HG02973 (cell line): ENCODE measurements at regions not wholly inside any gene's neighbourhood (a gene's known extent, or its start where the extent isn't known, plus 50 kb on each side); places are given as distances from the start of the nearest gene placed in this dataset.

Experiments used
- ATAC-seq: cut with Tn5 transposase; IDR thresholded peaks from one replicate; pipeline ENCODE4 v1.9.1; 2021; ENCODE audit warnings: moderate library complexity; ENCODE audit not compliant: unreplicated experiment

DNA sequence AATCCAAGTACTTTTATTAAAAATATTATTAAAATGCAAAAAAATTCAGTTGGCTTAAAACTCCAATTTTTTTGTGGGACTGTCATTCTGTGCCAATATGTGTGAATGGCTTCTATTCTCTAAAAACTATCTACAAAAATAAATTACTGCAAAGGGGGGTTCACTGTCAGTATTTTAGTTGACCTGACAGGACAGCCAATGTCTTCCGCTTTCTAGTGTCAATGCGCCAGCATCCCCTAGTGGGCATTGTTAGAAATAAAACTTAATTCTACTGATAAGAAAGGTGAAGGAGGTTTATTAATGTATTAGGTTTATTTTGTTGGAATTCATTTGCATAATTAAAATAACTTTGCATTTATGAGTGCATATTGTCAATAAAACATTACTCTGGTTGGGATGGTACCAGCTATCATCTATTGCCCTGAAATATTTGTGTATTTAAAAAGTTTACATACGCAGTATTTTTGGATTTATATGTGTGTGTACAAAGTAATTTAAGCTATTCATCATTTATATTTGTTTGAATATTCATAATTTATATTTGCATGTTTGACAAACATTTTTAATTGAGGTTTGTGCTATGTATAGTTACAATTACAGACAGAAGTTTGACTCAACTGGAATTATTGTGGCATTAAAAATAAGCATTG lies 527.2 kb downstream of the FLRT2 start:
- ATAC-seq = no peak

DNA sequence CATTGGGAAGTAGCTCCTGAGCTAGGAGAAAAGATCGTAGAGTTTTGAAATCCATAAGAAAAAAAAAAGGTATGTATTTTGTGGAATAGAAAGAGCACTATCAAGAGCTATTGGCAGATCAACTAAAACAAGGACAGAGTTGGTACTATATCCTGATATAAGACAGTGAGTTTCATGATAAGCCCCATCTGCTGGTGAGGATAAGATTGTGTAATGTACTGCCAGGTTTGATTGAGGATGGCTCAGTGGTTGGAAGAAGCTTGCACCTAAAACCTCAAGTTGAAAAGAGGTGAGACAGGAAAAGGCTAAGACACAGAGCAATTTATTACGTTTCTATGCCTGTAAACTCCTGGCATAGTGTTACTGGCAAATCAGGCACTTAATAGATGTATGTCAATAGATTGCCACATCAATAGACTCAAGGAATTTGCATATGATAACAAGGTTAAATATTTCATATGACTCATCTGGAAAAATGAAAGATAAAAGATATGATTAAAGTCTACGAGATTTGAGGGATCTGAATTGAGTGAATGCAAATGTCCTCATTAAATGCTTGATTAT lies 525.6 kb downstream of the FLRT2 start:
- no peak for ATAC-seq

DNA sequence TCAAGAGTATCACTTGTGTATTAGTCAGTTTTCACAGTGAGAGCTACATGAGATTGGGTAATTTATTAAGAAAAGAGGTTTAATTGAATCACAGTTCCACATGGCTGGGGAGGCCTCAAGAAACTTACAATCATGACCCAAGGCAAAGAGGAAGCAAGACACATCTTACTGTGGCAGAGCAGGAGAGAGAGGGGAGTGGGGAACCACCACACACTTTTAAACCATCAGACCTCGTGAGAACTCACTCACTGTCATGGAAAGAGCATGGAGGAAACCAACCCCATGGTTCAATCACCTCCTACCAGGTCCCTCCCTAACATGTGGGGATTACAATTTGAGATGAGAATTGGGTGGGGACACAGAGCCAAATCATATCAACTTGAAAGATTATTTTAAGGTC lies 522.9 kb downstream of the FLRT2 start:
- ATAC-seq = no peak

DNA sequence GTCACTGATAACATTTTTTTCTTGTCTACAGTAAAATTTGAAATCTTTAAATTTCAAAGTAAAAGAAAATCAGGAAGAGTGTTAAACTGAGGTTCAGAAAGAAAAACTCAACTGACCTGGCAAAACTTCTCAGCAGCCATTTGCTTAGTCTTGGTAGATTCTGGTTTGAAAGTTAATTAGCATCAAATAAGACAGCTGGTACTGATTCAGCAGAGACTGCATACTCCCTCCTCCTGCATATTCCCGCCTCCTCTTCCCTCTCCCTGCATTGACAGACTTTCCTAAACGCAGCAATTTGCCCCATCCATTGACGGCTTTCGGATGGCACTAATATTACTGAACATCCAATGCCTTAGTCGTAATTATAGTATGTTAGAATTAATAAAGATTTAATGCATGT lies 520.8 kb downstream of the FLRT2 start:
- no peak for ATAC-seq

DNA sequence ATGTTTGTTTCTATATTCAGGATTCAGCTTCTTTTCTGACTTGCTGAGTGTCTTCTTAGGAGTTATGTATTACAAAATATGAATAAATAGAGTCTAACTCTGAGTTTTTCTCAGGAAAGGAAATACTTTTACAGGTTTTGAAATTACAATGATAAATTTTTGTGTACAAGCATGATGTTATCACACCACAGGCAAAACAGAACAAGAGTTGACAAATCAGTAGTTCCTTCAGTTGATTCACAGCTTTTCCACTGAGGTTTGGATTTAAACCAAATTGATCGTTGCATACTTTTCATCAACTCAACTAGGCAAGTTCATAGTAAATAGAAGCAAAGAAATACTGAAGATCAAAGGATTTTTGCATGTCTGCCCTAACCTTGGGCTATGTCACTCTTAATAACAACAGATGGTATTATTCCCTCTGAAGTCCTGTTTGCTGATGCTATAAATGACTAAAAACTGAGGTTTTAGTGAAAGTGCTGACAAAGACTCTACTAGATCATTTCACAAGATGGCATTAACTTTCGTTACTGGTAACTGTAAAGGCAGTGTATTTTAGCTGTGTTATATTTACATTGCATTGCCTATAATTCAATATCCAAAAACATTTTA lies 520.2 kb downstream of the FLRT2 start:
- no peak for ATAC-seq

DNA sequence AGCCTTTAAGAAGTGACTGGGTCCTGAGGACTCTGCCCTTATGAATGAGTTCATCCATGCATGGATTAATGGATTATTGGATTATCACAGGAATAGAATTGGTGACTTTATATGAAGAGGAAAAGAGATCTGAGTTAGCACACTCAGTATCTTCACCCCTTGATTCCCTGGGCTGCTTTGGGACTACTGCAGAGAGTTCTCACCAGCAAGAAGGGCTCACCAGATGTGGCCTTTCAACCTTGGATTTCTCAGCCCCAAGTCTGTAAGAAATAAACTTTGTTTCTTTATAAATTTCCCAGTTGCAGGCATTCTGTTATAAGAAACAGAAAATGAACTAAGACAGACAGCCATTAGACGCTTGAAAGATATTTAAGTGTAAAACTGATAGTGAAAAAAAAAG lies 509.2 kb downstream of the FLRT2 start:
- no peak for ATAC-seq

- peak; percentile 91 for ATAC-seq
These were observed 508.6 kb downstream of the FLRT2 start for GRCh38 chr14:86038387-86039042.

GRCh38 chr14:86035882-86036281 lies 505.9 kb downstream of the FLRT2 start:
- ATAC-seq = peak; percentile 68

GRCh38 chr14:86027990-86028389 lies 498.0 kb downstream of the FLRT2 start:
- no peak for ATAC-seq

- no peak for ATAC-seq
These were observed 497.2 kb downstream of the FLRT2 start for GRCh38 chr14:86027144-86027543.

DNA sequence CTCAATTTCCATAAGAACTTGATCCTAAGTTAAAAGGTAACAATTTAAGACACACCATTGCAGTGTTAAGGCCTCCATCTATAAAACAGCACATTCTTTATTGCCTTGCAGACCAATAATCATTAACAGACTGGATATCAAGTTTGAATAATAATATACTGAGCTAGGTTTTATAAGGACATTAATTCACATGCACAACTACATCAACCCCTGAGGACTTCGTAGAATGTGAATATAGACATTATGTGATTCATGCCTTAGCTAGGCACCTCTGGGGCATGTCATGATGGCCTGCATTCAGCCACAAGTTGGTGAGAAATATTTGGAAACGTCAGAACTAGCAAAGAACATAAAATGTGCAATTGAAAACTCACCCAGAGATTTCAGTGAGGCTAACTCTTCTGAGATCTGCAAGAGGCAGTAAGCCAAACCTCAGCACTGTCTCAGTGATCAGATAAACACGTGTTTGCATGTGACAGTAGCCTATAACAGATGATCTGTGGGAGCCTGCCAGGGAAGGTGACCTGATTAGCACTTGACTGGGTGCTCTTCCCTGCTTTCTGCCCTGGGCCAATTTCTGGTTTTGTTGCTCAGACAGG lies 492.2 kb downstream of the FLRT2 start:
- no peak for ATAC-seq

GRCh38 chr14:86020841-86021240 lies 490.9 kb downstream of the FLRT2 start:
- no peak for ATAC-seq

GRCh38 chr14:86015941-86016340 lies 486.0 kb downstream of the FLRT2 start:
- ATAC-seq = no peak

DNA sequence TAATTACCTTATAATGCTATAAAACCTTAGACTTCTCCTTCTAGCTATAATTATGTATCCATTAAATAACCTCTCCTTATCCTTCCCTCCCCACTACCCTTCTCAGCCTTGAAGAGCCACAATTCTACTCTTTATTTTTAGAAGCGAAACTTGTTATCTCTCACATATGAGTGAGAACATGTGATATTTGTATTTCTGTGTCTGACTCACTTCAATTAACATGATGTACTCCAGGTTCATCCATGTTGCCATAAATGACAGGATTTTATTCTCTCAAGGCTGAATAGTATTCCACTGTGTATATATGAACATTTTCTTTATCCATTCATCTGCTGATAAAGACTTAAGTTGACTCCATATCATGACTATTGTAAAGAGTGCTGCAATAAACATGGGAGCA lies 485.6 kb downstream of the FLRT2 start:
- ATAC-seq = no peak

DNA sequence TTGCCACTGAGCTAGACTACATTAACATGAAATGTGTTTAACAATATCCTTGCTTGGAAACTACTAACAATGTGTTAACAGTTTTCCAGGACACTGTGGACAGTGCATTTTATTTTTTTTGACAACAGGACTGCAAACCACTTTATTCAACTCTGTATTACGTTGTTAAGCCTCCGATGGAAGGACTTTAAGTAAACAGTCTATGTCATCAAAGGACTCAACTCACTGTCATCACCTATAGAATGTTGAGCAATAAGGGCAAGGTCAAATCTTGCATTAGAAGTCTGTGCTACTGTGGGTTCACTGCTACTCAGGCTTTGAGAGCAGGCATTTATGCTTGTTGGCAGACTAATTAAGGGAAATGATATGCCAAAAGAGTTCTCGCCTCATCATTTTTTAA lies 483.7 kb downstream of the FLRT2 start:
- no peak for ATAC-seq

- no peak for ATAC-seq
These were observed 482.5 kb downstream of the FLRT2 start for GRCh38 chr14:86012461-86012860.

GRCh38 chr14:86003998-86004397 lies 474.1 kb downstream of the FLRT2 start:
- ATAC-seq = no peak

- ATAC-seq = no peak
These were observed 466.6 kb downstream of the FLRT2 start for GRCh38 chr14:85996551-85996950.

DNA sequence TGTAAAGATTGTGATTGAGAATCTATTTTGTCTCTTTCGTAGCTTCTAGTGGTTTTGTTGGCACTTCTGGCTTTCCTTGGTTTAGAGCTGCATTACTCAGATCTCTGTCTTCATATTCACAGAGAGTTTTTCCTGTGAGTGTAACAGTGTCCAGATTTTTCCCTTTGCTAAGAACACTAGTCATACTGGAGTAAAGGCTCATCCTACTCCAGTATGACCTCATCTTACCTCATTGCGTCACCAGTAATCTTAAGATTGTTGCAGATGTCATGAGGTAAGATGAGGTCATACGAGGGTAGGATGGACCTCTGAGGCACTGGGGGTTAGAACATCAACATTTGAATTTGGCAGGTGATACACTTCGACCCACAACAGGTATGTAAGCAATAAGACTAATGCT lies 461.2 kb downstream of the FLRT2 start:
- ATAC-seq = no peak

DNA sequence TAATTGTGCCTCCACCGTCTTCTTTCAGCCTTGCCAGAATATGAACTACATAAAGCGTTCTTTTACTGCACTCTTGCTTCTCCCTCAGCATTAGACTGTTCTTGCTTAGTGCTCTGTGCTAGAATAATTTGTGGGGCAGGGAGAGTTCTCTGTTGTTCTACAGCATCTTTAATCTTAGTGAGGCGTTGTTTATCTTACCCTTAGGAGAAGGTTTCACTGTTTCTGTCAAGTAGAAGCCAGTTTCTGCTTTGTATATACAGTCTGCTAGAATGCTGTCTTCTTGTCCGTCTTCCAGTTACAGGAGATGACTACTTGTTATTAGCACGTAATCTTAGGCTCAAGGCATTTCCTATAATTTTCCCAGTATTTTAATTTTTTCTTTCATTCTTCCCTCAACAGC lies 458.0 kb downstream of the FLRT2 start:
- ATAC-seq = no peak

DNA sequence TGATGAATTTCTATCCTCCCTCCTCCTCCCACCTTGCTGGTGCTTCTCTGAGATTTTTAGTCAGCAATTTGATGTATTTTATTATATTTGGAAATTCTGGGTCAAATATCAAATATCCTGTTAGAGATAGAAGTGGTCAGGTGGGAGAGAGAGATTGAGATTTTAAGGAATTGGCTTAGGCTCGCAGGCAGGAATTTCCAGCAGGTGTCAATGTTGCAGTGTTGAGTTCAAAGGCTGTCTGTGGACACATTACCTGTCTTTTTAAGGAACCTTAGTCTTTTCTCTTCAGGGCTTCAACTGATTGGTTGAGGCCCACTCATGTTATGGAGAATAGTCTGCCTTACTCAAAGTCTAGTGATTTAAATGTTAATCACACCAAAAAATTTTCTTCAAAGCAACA lies 457.3 kb downstream of the FLRT2 start:
- no peak for ATAC-seq
